WERI-Rb-1 (cell line): ENCODE measurements at regions not wholly inside any gene's neighbourhood (a gene's known extent, or its start where the extent isn't known, plus 50 kb on each side); places are given as distances from the start of the nearest gene placed in this dataset.

ENCODE experiments used
- DNase-seq: peaks from one replicate; pipeline ENCODE4 v3.0.0-alpha.2; 2020
- H3K27ac ChIP-seq: fragments of 250-450 bp; sonication (Bioruptor Pico); 2 replicates; pipeline ENCODE4 v1.5.1; 2020; ENCODE audit warnings: mild to moderate bottlenecking, moderate library complexity
- H3K27me3 ChIP-seq: fragments of 250-450 bp; sonication (Bioruptor Pico); 2 replicates; pipeline ENCODE4 v1.5.1; 2021; ENCODE audit warnings: mild to moderate bottlenecking, low read depth, moderate library complexity; ENCODE audit not compliant: insufficient read depth, severe bottlenecking
- H3K36me3 ChIP-seq: fragments of 250-450 bp; sonication (Bioruptor Pico); 2 replicates; pipeline ENCODE4 v1.5.1; 2020; ENCODE audit warnings: mild to moderate bottlenecking, moderate library complexity
- H3K4me3 ChIP-seq: 2 replicates; pipeline ENCODE4 v1.5.1; 2011; ENCODE audit warnings: low read depth, mild to moderate bottlenecking, control low read depth, low read length
- H3K9me3 ChIP-seq: fragments of 250-450 bp; sonication (Bioruptor Pico); 2 replicates; pipeline ENCODE4 v1.5.1; 2021; ENCODE audit warnings: mild to moderate bottlenecking, moderate library complexity; ENCODE audit not compliant: severe bottlenecking
- CTCF ChIP-seq: IDR thresholded peaks from 2 replicates; pipeline ENCODE4 v1.5.1; 2011; ENCODE audit warnings: low read depth, mild to moderate bottlenecking, control low read depth, inconsistent platforms, low read length

GRCh38 chr6:88304520-88304919 lies 138.4 kb upstream of the CNR1 start:
- Histone ChIP-seq H3K27ac (no peak overlapping the region), H3K36me3 (no peaks in the 10 kb centered on the region), H3K4me3 (no peak overlapping the region), H3K9me3 (no peaks in the 10 kb centered on the region), H3K27me3 (no peaks in the 10 kb centered on the region)
- no peak for DNase-seq
- no peak for TF ChIP-seq CTCF

GRCh38 chr6:88302769-88303225 lies 136.7 kb upstream of the CNR1 start:
- H3K9me3 ChIP-seq: no peaks in the 10 kb centered on the region
- no peaks in the 10 kb centered on the region for H3K36me3 ChIP-seq
- H3K27ac ChIP-seq: no peak overlapping the region
- H3K4me3 ChIP-seq: no peak overlapping the region
- DNase-seq: no peak
- no peak for TF ChIP-seq CTCF
- no peaks in the 10 kb centered on the region for H3K27me3 ChIP-seq

GRCh38 chr6:88301888-88302768 lies 136.0 kb upstream of the CNR1 start:
- Histone ChIP-seq H3K4me3 (no peak overlapping the region), H3K27ac (no peak overlapping the region), H3K36me3 (no peaks in the 10 kb centered on the region), H3K27me3 (no peaks in the 10 kb centered on the region), H3K9me3 (no peaks in the 10 kb centered on the region)
- DNase-seq: no peak
- TF ChIP-seq CTCF: no peak

- Histone ChIP-seq H3K36me3 (no peaks in the 10 kb centered on the region), H3K27ac (no peak overlapping the region), H3K27me3 (no peaks in the 10 kb centered on the region), H3K4me3 (no peak overlapping the region), H3K9me3 (no peaks in the 10 kb centered on the region)
- no peak for DNase-seq
- no peak for TF ChIP-seq CTCF
These were observed 135.1 kb upstream of the CNR1 start for GRCh38 chr6:88301256-88301655.

GRCh38 chr6:88298066-88298845 lies 132.1 kb upstream of the CNR1 start:
- DNase-seq: no peak
- Histone ChIP-seq H3K27ac (no peak overlapping the region), H3K9me3 (no peaks in the 10 kb centered on the region), H3K27me3 (no peaks in the 10 kb centered on the region), H3K36me3 (no peaks in the 10 kb centered on the region), H3K4me3 (no peak overlapping the region)
- no peak for TF ChIP-seq CTCF
